ENCODE measurements at regions not wholly inside any gene's neighbourhood (a gene's known extent, or its start where the extent isn't known, plus 50 kb on each side); places are given as distances from the start of the nearest gene placed in this dataset.

DNA sequence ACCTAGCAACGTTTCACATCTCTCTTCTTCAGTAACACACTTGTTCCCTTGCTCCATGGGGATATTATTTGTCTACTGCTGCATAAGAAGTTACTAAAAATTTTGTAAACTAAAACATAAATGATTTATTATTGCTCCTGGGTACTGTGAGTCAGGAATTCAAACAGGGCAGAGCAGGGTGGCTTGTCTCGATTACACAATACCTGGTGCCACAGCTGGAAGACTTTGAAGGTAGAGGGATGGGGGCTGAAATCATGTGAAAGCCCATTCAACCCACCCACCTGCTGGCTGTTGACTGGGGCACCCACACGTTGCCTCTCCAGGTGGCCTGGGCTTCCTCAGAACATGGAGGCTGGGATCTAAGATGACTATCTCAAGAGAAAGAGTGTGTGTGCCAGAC, 213.2 kb downstream of the ESM1 start:
- no peak for TF ChIP-seq POLR2A (IDR thresholded peaks at IDR 0.05)
- TF ChIP-seq, protein P1, sequence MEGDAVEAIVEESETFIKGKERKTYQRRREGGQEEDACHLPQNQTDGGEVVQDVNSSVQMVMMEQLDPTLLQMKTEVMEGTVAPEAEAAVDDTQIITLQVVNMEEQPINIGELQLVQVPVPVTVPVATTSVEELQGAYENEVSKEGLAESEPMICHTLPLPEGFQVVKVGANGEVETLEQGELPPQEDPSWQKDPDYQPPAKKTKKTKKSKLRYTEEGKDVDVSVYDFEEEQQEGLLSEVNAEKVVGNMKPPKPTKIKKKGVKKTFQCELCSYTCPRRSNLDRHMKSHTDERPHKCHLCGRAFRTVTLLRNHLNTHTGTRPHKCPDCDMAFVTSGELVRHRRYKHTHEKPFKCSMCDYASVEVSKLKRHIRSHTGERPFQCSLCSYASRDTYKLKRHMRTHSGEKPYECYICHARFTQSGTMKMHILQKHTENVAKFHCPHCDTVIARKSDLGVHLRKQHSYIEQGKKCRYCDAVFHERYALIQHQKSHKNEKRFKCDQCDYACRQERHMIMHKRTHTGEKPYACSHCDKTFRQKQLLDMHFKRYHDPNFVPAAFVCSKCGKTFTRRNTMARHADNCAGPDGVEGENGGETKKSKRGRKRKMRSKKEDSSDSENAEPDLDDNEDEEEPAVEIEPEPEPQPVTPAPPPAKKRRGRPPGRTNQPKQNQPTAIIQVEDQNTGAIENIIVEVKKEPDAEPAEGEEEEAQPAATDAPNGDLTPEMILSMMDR (IDR thresholded peaks at IDR 0.05), result no peak
